IPS-15b (cell line): ENCODE measurements at regions not wholly inside any gene's neighbourhood (a gene's known extent, or its start where the extent isn't known, plus 50 kb on each side); places are given as distances from the start of the nearest gene placed in this dataset.

Experiments
- H3K27me3 ChIP-seq: one replicate; pipeline ENCODE4 v1.6.1; 2013; ENCODE audit warnings: low read length; ENCODE audit not compliant: control insufficient read depth, insufficient read depth
- H3K36me3 ChIP-seq: one replicate; pipeline ENCODE4 v1.6.1; 2013; ENCODE audit warnings: low read length; ENCODE audit not compliant: control insufficient read depth, insufficient read depth
- H3K4me1 ChIP-seq: one replicate; pipeline ENCODE4 v1.6.1; 2013; ENCODE audit warnings: mild to moderate bottlenecking, low read length; ENCODE audit not compliant: control insufficient read depth, insufficient read depth
- H3K4me3 ChIP-seq: one replicate; pipeline ENCODE4 v1.5.1; 2013; ENCODE audit warnings: low read depth, low read length
- H3K9ac ChIP-seq: one replicate; pipeline ENCODE4 v1.6.1; 2013; ENCODE audit warnings: low read depth, mild to moderate bottlenecking, low read length
- H3K9me3 ChIP-seq: one replicate; pipeline ENCODE4 v1.6.1; 2013; ENCODE audit warnings: mild to moderate bottlenecking, low read length; ENCODE audit not compliant: control insufficient read depth, insufficient read depth

- Histone ChIP-seq H3K36me3 (no peaks in the 10 kb centered on the region), H3K4me3 (no peak overlapping the region), H3K4me1 (no peaks in the 10 kb centered on the region), H3K27me3 (no peaks in the 10 kb centered on the region), H3K9me3 (no peaks in the 10 kb centered on the region), H3K9ac (no peak overlapping the region)
Measured at GRCh38 chr12:58532855-58533608, 387.3 kb downstream of the LRIG3 start.

- H3K9me3 ChIP-seq = no peaks in the 10 kb centered on the region
- H3K36me3 ChIP-seq = no peaks in the 10 kb centered on the region
- H3K4me3 ChIP-seq = no peak overlapping the region
- H3K9ac ChIP-seq = no peak overlapping the region
- no peaks in the 10 kb centered on the region for H3K27me3 ChIP-seq
- H3K4me1 ChIP-seq = no peaks in the 10 kb centered on the region
Measured at GRCh38 chr12:58533652-58534051, 386.7 kb downstream of the LRIG3 start.

- no peaks in the 10 kb centered on the region for H3K36me3 ChIP-seq
- H3K9me3 ChIP-seq = no peaks in the 10 kb centered on the region
- H3K9ac ChIP-seq = no peak overlapping the region
- peaks cover 4% of the 10 kb centered on the region for H3K4me1 ChIP-seq
- no peak overlapping the region for H3K4me3 ChIP-seq
- no peaks in the 10 kb centered on the region for H3K27me3 ChIP-seq
Measured at GRCh38 chr12:58537278-58537677, 383.0 kb downstream of the LRIG3 start.

GRCh38 chr12:58539295-58539694, 381.0 kb downstream of the LRIG3 start:
- Histone ChIP-seq H3K27me3 (no peaks in the 10 kb centered on the region), H3K4me1 (peaks cover 8% of the 10 kb centered on the region), H3K4me3 (no peak overlapping the region), H3K9me3 (no peaks in the 10 kb centered on the region), H3K9ac (no peak overlapping the region), H3K36me3 (no peaks in the 10 kb centered on the region)

- H3K4me1 ChIP-seq = peaks cover 8% of the 10 kb centered on the region
- H3K36me3 ChIP-seq = no peaks in the 10 kb centered on the region
- no peaks in the 10 kb centered on the region for H3K9me3 ChIP-seq
- H3K27me3 ChIP-seq = no peaks in the 10 kb centered on the region
- no peak overlapping the region for H3K4me3 ChIP-seq
- no peak overlapping the region for H3K9ac ChIP-seq
Measured at GRCh38 chr12:58540480-58541299, 379.6 kb downstream of the LRIG3 start.

- Histone ChIP-seq H3K9me3 (no peaks in the 10 kb centered on the region), H3K4me1 (peaks cover 8% of the 10 kb centered on the region), H3K9ac (no peak overlapping the region), H3K4me3 (no peak overlapping the region), H3K36me3 (no peaks in the 10 kb centered on the region), H3K27me3 (no peaks in the 10 kb centered on the region)
Measured at GRCh38 chr12:58541300-58541690, 379.0 kb downstream of the LRIG3 start.

GRCh38 chr12:58544281-58544680, 376.0 kb downstream of the LRIG3 start:
- Histone ChIP-seq H3K4me3 (no peak overlapping the region), H3K9ac (no peak overlapping the region), H3K27me3 (no peaks in the 10 kb centered on the region)

GRCh38 chr12:58547217-58547616, 373.1 kb downstream of the LRIG3 start:
- Histone ChIP-seq H3K27me3 (no peaks in the 10 kb centered on the region), H3K4me3 (no peak overlapping the region), H3K36me3 (no peaks in the 10 kb centered on the region), H3K9me3 (no peaks in the 10 kb centered on the region), H3K9ac (no peak overlapping the region), H3K4me1 (peaks cover 4% of the 10 kb centered on the region)

More at GRCh38 chr12:58544281-58544680, 376.0 kb downstream of the LRIG3 start:
- H3K4me1 ChIP-seq = peaks cover 8% of the 10 kb centered on the region
- H3K9me3 ChIP-seq = no peaks in the 10 kb centered on the region
- no peaks in the 10 kb centered on the region for H3K36me3 ChIP-seq

GRCh38 chr12:58548801-58549200, 371.5 kb downstream of the LRIG3 start:
- Histone ChIP-seq H3K9ac (no peak overlapping the region), H3K9me3 (no peaks in the 10 kb centered on the region), H3K4me3 (no peak overlapping the region), H3K4me1 (peaks cover 3% of the 10 kb centered on the region), H3K36me3 (no peaks in the 10 kb centered on the region), H3K27me3 (no peaks in the 10 kb centered on the region)

GRCh38 chr12:58554522-58555157, 365.7 kb downstream of the LRIG3 start:
- no peak overlapping the region for H3K4me3 ChIP-seq
- no peaks in the 10 kb centered on the region for H3K4me1 ChIP-seq
- H3K9me3 ChIP-seq = no peaks in the 10 kb centered on the region
- H3K27me3 ChIP-seq = no peaks in the 10 kb centered on the region
- H3K36me3 ChIP-seq = no peaks in the 10 kb centered on the region
- no peak overlapping the region for H3K9ac ChIP-seq

- no peaks in the 10 kb centered on the region for H3K9me3 ChIP-seq
- H3K9ac ChIP-seq = no peak overlapping the region
- H3K4me3 ChIP-seq = no peak overlapping the region
- no peaks in the 10 kb centered on the region for H3K36me3 ChIP-seq
- no peaks in the 10 kb centered on the region for H3K27me3 ChIP-seq
- no peaks in the 10 kb centered on the region for H3K4me1 ChIP-seq
Measured at GRCh38 chr12:58557171-58557570, 363.1 kb downstream of the LRIG3 start.
